Lung (tissue), 11 donors: ENCODE measurements at regions not wholly inside any gene's neighbourhood (a gene's known extent, or its start where the extent isn't known, plus 50 kb on each side); places are given as distances from the start of the nearest gene placed in this dataset.

Experiments used
- ATAC-seq: fragments of 200-7000 bp; cut with Tn5 transposase; one replicate; pipeline ENCODE4 v1.9.1; 2020; ENCODE audit warnings: moderate number of reproducible peaks; ENCODE audit not compliant: insufficient read depth, low FRiP score
- DNase-seq, 3 donors: peaks; one replicate each; pipeline ENCODE4 v3.0.0-alpha.2; 2013 to 2017
- H3K27ac ChIP-seq, 2 donors: one replicate each; pipeline ENCODE4 v1.5.1; 2013; ENCODE audit warnings: mild to moderate bottlenecking in 2 of 2, moderate library complexity in 2 of 2, control low read depth in 1 of 2, inconsistent platforms in 1 of 2, low read depth in 1 of 2, low read length in 1 of 2
- H3K27me3 ChIP-seq, 3 donors: one replicate each; pipeline ENCODE4 v1.5.1; 2013; ENCODE audit warnings: low read length in 2 of 3; ENCODE audit not compliant: control insufficient read depth in 3 of 3, insufficient read depth in 3 of 3
- H3K36me3 ChIP-seq, 4 donors: one replicate each; pipeline ENCODE4 v1.5.1; 2013; ENCODE audit warnings: low read length in 4 of 4, mild to moderate bottlenecking in 1 of 4, moderate library complexity in 1 of 4; ENCODE audit not compliant: control insufficient read depth in 4 of 4, insufficient read depth in 4 of 4
- H3K4me1 ChIP-seq, 5 donors: one replicate each; pipeline ENCODE4 v1.5.1; 2013; ENCODE audit warnings: low read length in 5 of 5, mild to moderate bottlenecking in 2 of 5, moderate library complexity in 1 of 5; ENCODE audit not compliant: control insufficient read depth in 5 of 5, insufficient read depth in 5 of 5
- H3K4me3 ChIP-seq: one replicate; pipeline ENCODE4 v1.5.1; 2013; ENCODE audit warnings: mild to moderate bottlenecking, control low read depth, moderate library complexity
- H3K9ac ChIP-seq, 2 donors: one replicate each; pipeline ENCODE4 v1.5.1; 2013; ENCODE audit warnings: low read length in 2 of 2, control low read depth in 1 of 2; ENCODE audit not compliant: insufficient read depth in 1 of 2
- H3K9me3 ChIP-seq, 4 donors: one replicate each; pipeline ENCODE4 v1.5.1; 2013; ENCODE audit warnings: low read length in 3 of 4, mild to moderate bottlenecking in 1 of 4, moderate library complexity in 1 of 4; ENCODE audit not compliant: control insufficient read depth in 4 of 4, insufficient read depth in 3 of 4
- WGBS, 2 donors: extraction: QIAGEN DNeasy Blood & Tissue Kit; methylation state at CpG; one replicate each; pipeline ENCODE4 v1.1.7; 2013; 5-methylcytosine and 5-hydroxymethylcytosine counted together
- TF ChIP-seq, protein P1 (sequence below): IDR thresholded peaks from 2 replicates; pipeline ENCODE4 v1.5.1; 2012; ENCODE audit warnings: mild to moderate bottlenecking; ENCODE audit errors: control extremely low read depth, extremely low read depth
- donor health status: control.
- donor health status: control.
- donor health status: Bipolar disorder and iron deficiency.
- donor health status: healthy.
- donor health status: DM: yes; HTN: yes; CAD: no.

DNA sequence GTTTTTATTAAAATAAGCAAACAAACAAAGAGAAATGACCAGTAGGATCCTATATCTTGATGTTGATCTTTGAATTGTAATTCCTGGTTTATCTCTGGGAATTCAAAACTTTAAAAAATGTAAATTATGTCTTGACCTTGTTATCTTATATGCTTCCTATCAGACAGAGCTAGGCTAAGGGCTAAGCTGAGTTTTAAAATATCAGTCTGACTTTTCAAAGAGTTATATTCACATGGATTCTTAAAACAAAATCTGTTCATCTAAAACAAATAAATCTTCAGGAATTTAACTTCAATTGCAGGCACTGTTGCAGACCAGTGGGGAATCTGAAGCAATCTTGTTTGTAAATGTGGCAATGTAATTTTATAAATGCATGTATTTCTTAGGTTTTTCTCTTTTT is 1144.1 kb downstream of the LRFN5 start:
- Histone ChIP-seq H3K9me3 (no peaks in the 10 kb centered on the region), H3K4me1 (no peaks in the 10 kb centered on the region), H3K9ac (no peak overlapping the region), H3K27ac (no peak overlapping the region), H3K27me3 (no peaks in the 10 kb centered on the region), H3K36me3 (no peaks in the 10 kb centered on the region), H3K4me3 (no peak overlapping the region)
- TF ChIP-seq, protein P1, sequence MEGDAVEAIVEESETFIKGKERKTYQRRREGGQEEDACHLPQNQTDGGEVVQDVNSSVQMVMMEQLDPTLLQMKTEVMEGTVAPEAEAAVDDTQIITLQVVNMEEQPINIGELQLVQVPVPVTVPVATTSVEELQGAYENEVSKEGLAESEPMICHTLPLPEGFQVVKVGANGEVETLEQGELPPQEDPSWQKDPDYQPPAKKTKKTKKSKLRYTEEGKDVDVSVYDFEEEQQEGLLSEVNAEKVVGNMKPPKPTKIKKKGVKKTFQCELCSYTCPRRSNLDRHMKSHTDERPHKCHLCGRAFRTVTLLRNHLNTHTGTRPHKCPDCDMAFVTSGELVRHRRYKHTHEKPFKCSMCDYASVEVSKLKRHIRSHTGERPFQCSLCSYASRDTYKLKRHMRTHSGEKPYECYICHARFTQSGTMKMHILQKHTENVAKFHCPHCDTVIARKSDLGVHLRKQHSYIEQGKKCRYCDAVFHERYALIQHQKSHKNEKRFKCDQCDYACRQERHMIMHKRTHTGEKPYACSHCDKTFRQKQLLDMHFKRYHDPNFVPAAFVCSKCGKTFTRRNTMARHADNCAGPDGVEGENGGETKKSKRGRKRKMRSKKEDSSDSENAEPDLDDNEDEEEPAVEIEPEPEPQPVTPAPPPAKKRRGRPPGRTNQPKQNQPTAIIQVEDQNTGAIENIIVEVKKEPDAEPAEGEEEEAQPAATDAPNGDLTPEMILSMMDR, result no peak
- DNase-seq (no peak), ATAC-seq (no peak)

DNA sequence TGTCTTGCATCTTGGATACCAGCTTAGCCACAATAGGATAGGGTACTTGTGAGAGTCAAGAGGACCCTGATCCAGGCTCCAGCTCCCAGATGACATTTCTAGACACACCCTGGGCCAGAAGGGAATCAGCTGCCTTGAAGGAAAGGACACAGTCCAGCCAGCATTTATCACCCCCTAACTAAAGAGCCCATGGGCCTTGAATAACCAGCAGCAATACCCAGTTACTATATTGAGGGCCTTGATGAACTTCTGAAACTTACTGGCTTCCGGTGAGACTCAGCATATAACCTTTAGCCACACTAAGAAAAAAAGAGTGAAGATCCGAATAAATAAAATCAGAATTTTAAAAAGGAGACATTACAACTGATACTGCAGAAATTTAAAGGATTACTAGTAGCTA is 1135.4 kb downstream of the LRFN5 start:
- no peaks in the 10 kb centered on the region for H3K4me1 ChIP-seq
- no peak for ATAC-seq
- 65 to 92% methylated on average over 2 of the region's 2 CpGs for WGBS, 2 donors

DNA sequence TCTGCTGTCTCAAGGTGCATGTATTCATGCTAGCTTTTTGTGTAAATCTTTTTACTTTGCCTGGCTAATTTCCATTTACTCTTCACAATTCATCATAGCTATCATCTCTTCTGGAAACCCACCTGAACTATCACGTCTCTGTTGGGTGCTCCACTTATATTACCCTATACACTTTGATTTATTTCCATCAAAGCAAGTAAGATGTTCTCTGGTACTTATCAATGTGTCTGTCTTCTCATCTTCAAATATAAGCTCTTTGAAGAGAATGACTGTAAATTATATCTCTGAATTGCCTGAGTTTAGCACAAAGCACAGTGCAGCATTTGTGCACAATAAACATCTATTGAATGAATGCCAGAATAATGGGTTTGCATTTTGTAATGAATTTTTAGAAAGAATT is 1129.7 kb downstream of the LRFN5 start:
- H3K27ac ChIP-seq, result no peak overlapping the region
- no peaks in the 10 kb centered on the region for H3K4me1 ChIP-seq
- no peaks in the 10 kb centered on the region for H3K27me3 ChIP-seq
- no peaks in the 10 kb centered on the region for H3K36me3 ChIP-seq
- no peak overlapping the region for H3K4me3 ChIP-seq
- DNase-seq (no peak), ATAC-seq (no peak)
- TF ChIP-seq, protein P1, result no peak
- no peak overlapping the region for H3K9ac ChIP-seq
- no peaks in the 10 kb centered on the region for H3K9me3 ChIP-seq
- WGBS, 2 donors, result 35 to 43% methylated on average over 1 of the region's 1 CpG

More for the DNA sequence above, 1135.4 kb downstream of the LRFN5 start:
- TF ChIP-seq, protein P1, result no peak
- no peak for DNase-seq
- no peak overlapping the region for H3K27ac ChIP-seq
- no peaks in the 10 kb centered on the region for H3K36me3 ChIP-seq
- no peaks in the 10 kb centered on the region for H3K9me3 ChIP-seq
- no peak overlapping the region for H3K4me3 ChIP-seq
- no peak overlapping the region for H3K9ac ChIP-seq
- no peaks in the 10 kb centered on the region for H3K27me3 ChIP-seq

DNA sequence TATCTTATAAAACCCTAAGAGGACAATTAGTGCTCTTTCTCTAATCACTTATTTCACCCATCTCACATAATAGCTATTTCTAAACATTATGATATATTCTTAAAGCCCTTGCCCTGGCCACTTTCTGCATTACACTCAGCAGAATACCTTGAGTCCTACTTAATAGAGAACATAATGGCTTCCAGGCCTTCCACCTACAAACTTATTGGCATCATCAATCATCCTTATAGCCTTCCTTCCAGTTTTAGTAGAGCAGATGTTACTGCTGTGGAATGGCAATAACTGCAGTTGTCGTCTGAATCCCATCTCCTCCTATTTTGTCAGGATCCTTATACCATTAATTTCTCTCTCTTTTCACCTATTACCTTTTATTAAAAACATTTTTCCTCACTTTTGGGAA is 1127.4 kb downstream of the LRFN5 start:
- DNase-seq (no peak), ATAC-seq (no peak)
- Histone ChIP-seq H3K9ac (no peak overlapping the region), H3K36me3 (no peaks in the 10 kb centered on the region), H3K27me3 (no peaks in the 10 kb centered on the region), H3K9me3 (no peaks in the 10 kb centered on the region), H3K27ac (no peak overlapping the region), H3K4me1 (no peaks in the 10 kb centered on the region), H3K4me3 (no peak overlapping the region)
- TF ChIP-seq, protein P1, result no peak
- WGBS, 2 donors, result 71 to 91% methylated on average over 1 of the region's 1 CpG
